ENCODE measurements at regions not wholly inside any gene's neighbourhood (a gene's known extent, or its start where the extent isn't known, plus 50 kb on each side); places are given as distances from the start of the nearest gene placed in this dataset.

DNA sequence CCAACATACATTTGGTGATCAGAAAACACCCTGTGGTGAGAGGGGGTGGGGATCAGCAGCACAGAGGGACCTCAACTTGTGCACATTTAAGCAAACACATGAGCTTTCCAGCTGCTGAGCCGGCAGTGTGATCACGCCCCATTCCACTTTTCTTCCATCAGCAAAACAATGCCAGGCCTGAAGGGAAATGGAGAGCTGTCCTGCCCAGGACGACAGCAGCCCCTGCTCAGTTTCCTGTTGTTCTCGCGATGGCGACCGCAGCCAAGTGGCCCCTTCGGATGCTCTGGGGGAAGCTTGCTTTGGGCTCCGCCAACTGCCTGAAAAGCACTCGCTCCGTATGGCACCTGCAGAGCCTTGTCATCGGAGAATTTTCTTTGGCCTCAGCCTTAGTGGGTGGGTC is 272.3 kb downstream of the FOXL1 start:
- TF ChIP-seq, protein P1, sequence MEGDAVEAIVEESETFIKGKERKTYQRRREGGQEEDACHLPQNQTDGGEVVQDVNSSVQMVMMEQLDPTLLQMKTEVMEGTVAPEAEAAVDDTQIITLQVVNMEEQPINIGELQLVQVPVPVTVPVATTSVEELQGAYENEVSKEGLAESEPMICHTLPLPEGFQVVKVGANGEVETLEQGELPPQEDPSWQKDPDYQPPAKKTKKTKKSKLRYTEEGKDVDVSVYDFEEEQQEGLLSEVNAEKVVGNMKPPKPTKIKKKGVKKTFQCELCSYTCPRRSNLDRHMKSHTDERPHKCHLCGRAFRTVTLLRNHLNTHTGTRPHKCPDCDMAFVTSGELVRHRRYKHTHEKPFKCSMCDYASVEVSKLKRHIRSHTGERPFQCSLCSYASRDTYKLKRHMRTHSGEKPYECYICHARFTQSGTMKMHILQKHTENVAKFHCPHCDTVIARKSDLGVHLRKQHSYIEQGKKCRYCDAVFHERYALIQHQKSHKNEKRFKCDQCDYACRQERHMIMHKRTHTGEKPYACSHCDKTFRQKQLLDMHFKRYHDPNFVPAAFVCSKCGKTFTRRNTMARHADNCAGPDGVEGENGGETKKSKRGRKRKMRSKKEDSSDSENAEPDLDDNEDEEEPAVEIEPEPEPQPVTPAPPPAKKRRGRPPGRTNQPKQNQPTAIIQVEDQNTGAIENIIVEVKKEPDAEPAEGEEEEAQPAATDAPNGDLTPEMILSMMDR (IDR thresholded peaks at IDR 0.05; ENCODE audit: unreplicated experiment), result no peak
- Mint-ChIP-seq H3K36me3 (no peaks in the 10 kb centered on the region), H3K4me3 (no peak overlapping the region), H3K27ac (no peak overlapping the region), H3K4me1 (peaks cover 8% of the 10 kb centered on the region), H3K27me3 (ENCODE audit: low read depth) (peaks cover 14% of the 10 kb centered on the region), H3K9me3 (no peaks in the 10 kb centered on the region)
- no peak for DNase-seq (ENCODE audit: low spot score in 2 of 2, unreplicated experiment in 2 of 2)

DNA sequence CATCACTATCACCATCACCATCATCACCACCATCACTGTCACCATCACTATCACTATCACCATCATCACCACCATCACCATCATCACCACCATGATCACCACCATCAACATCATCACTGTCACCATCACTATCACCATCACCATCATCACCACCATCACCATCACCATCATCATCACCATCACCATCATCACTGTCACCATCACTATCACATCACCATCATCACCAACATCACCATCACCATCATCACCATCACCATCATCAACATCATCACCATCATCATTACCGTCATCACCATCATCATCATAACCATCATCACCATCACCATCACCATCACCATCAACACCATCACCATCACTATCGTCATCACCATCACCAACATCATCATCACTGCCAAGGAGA is 273.8 kb downstream of the FOXL1 start:
- TF ChIP-seq, protein P1 (IDR thresholded peaks at IDR 0.05; ENCODE audit: unreplicated experiment), result no peak
- Mint-ChIP-seq H3K9me3 (no peaks in the 10 kb centered on the region), H3K4me1 (peaks cover 8% of the 10 kb centered on the region), H3K27me3 (ENCODE audit: low read depth) (peaks cover 12% of the 10 kb centered on the region), H3K27ac (no peak overlapping the region), H3K4me3 (no peak overlapping the region), H3K36me3 (no peaks in the 10 kb centered on the region)
- no peak for DNase-seq (ENCODE audit: low spot score in 2 of 2, unreplicated experiment in 2 of 2)

DNA sequence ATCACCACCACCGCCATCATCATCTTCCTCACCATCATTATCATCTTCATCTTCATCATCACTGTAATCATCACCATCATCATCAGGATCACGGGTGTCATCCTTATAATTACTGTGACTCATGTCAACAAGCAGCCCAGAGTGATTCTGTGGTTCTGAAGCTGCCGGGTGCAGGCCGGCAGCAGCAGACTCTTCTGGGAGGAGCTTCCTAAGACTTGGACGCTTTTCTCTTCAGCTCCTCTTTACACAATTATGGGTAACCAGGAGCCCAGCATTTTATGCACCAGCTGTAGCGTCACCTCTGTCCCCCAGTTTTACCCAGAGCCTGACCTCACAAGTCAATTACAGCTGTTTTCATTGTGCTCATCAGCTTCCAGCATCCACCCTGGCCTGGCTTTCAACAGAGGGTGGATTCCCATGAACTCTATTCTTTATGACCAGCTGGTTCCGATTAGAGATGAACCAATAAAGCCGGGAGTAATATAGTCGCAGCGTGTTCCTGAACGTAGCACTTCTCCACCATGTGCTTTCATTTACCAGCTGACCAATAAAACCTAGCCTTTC is 275.8 kb downstream of the FOXL1 start:
- peak overlapping the region; percentile 94 for H3K27ac Mint-ChIP-seq
- no peak for DNase-seq (ENCODE audit: low spot score in 2 of 2, unreplicated experiment in 2 of 2)
- TF ChIP-seq, protein P1 (IDR thresholded peaks at IDR 0.05; ENCODE audit: unreplicated experiment), result no peak

DNA sequence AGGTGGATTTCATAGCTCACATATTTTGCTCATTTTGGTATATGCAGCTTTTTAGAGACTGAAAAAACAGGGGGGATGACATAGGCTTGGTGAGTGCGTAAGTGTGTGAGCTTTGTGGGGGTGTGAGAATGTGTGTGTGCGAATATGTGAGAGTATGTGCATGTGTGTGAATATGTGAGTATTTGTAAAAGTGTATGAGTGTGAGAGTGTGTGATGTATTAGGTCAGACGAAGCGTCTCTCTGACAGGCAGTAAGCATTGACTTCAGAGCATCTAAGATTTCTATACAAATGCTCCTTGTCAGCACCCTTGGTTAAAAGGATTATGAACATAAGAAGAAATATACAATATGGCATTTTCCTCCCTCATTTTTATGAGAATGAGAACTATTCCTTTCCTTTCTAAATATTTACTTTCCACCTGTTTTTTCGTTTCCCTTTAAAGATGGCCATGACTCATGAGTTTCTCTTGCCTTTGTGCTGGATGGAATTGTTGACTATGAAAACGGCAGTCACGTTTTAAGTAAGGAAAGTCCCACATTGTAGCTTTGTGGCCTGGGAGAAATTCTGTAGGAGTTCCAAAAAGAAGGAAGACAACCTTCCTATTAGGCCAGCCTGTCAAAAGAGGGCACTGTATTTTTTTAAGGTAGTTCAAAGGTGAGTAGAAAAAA is 276.4 kb downstream of the FOXL1 start:
- Mint-ChIP-seq H3K27ac (peak overlapping the region; percentile 62), H3K4me1 (peaks cover 9% of the 10 kb centered on the region), H3K36me3 (no peaks in the 10 kb centered on the region), H3K4me3 (no peak overlapping the region), H3K27me3 (ENCODE audit: low read depth) (peaks cover 3% of the 10 kb centered on the region), H3K9me3 (no peaks in the 10 kb centered on the region)
- TF ChIP-seq, protein P1 (IDR thresholded peaks at IDR 0.05; ENCODE audit: unreplicated experiment), result no peak
- no peak for DNase-seq (ENCODE audit: low spot score in 2 of 2, unreplicated experiment in 2 of 2)

More for the DNA sequence above, 275.8 kb downstream of the FOXL1 start:
- Mint-ChIP-seq H3K4me3 (no peak overlapping the region), H3K4me1 (peaks cover 9% of the 10 kb centered on the region), H3K27me3 (ENCODE audit: low read depth) (peaks cover 4% of the 10 kb centered on the region), H3K36me3 (no peaks in the 10 kb centered on the region), H3K9me3 (no peaks in the 10 kb centered on the region)

DNA sequence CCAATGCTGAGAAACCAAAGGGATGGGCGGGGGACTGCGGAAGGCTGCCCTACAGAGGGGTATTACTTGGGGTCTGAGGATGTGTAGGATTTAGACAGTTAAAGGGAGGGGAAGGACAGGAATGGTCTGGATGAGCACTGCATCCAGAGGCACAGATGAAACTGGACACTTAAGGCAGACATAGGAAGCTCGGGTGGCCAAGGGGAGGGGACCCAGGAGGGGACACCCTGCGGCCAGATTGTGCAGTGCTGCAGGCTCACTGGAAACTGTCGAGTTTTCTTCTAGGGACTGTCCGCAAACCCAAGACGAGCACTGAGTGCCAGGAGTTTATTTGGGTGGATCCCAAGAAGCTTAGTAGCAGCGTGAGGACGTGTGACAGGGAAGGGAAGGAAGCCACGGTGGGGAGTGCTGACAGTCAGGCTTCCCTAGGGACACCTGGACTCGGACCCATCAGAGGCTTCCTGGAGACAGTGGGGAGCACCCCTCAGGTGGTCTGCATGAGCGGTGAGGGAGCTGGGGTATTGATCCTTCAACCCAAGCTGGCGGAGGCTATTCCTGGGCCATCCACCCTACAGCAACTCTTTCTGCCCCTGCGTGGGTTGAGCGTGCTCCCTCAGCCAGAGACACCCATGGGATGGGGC is 278.7 kb downstream of the FOXL1 start:
- H3K27ac Mint-ChIP-seq, result no peak overlapping the region
- TF ChIP-seq, protein P1 (IDR thresholded peaks at IDR 0.05; ENCODE audit: unreplicated experiment), result no peak
- no peak overlapping the region for H3K4me3 Mint-ChIP-seq
- peaks cover 9% of the 10 kb centered on the region for H3K4me1 Mint-ChIP-seq
- no peaks in the 10 kb centered on the region for H3K27me3 Mint-ChIP-seq (ENCODE audit: low read depth)
- no peak for DNase-seq (ENCODE audit: low spot score in 2 of 2, unreplicated experiment in 2 of 2)
- no peaks in the 10 kb centered on the region for H3K9me3 Mint-ChIP-seq
- H3K36me3 Mint-ChIP-seq, result no peaks in the 10 kb centered on the region
